NCI-H2196 (cell line): ENCODE measurements at regions not wholly inside any gene's neighbourhood (a gene's known extent, or its start where the extent isn't known, plus 50 kb on each side); places are given as distances from the start of the nearest gene placed in this dataset.
"Not testable (repeated sequence)": the region's sequence is repeated elsewhere in the genome, so short reads cannot be mapped to it uniquely, and the experiment has no call there.

Source experiments
- DNase-seq: peaks from one replicate; lab custom pipeline; 2025; ENCODE audit not compliant: unreplicated experiment; lab: John Stamatoyannopoulos, UW

GRCh38 chr18:45339810-45340550 lies 275.3 kb upstream of the SLC14A2 start:
- no peak for DNase-seq

GRCh38 chr18:45340884-45341283 lies 274.4 kb upstream of the SLC14A2 start:
- DNase-seq: no peak

GRCh38 chr18:45341454-45341853 lies 273.8 kb upstream of the SLC14A2 start:
- DNase-seq: no peak

- DNase-seq: no peak
These were observed 273.1 kb upstream of the SLC14A2 start for GRCh38 chr18:45342166-45342565.

- DNase-seq: no peak
These were observed 272.6 kb upstream of the SLC14A2 start for GRCh38 chr18:45342653-45343052.

- DNase-seq: no peak
These were observed 271.9 kb upstream of the SLC14A2 start for GRCh38 chr18:45343365-45343764.

- not testable (repeated sequence) for DNase-seq
These were observed 270.6 kb upstream of the SLC14A2 start for GRCh38 chr18:45344680-45345079.

- no peak for DNase-seq
These were observed 266.3 kb upstream of the SLC14A2 start for GRCh38 chr18:45349019-45349418.

GRCh38 chr18:45349467-45349866 lies 265.8 kb upstream of the SLC14A2 start:
- DNase-seq: no peak

GRCh38 chr18:45350404-45351156 lies 264.7 kb upstream of the SLC14A2 start:
- DNase-seq: no peak

- DNase-seq: no peak
These were observed 262.4 kb upstream of the SLC14A2 start for GRCh38 chr18:45352874-45353273.

- no peak for DNase-seq
These were observed 261.7 kb upstream of the SLC14A2 start for GRCh38 chr18:45353530-45353929.

GRCh38 chr18:45355944-45356520 lies 259.2 kb upstream of the SLC14A2 start:
- DNase-seq: no peak

- no peak for DNase-seq
These were observed 257.4 kb upstream of the SLC14A2 start for GRCh38 chr18:45357686-45358470.

GRCh38 chr18:45359275-45360009 lies 255.8 kb upstream of the SLC14A2 start:
- no peak for DNase-seq

GRCh38 chr18:45361125-45361851 lies 254.0 kb upstream of the SLC14A2 start:
- DNase-seq: no peak

GRCh38 chr18:45363196-45363595 lies 252.1 kb upstream of the SLC14A2 start:
- DNase-seq: no peak

GRCh38 chr18:45365835-45366234 lies 249.4 kb upstream of the SLC14A2 start:
- DNase-seq: no peak

GRCh38 chr18:45370255-45371010 lies 244.8 kb upstream of the SLC14A2 start:
- no peak for DNase-seq
